ENCODE measurements at regions not wholly inside any gene's neighbourhood (a gene's known extent, or its start where the extent isn't known, plus 50 kb on each side); places are given as distances from the start of the nearest gene placed in this dataset.
"Not testable (repeated sequence)": the region's sequence is repeated elsewhere in the genome, so short reads cannot be mapped to it uniquely, and the experiment has no call there.

DNA sequence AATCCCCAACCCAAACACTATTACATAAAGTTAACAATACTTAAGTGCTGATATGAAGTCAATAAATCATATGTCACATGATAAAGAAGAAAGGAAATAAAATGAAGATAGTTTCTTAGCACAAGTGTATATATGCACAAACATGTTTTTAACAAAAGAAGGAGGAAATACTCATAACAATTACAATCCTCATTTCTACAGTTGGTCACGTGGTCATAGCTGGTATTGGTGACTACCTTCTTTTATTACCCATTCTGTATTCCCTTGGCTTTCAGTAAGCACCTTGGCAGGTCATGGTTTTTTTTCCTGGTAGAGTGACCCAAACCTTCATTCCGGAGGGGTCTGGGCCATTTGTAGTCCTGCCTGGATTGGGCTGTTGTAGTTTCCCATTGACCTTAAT lies 137.1 kb upstream of the KCND3 start:
- H3K4me3 ChIP-seq (ENCODE audit: low read depth, low read length), result no peak overlapping the region
- no peak for DNase-seq (ENCODE audit: low read depth)
- TF ChIP-seq, protein P1, sequence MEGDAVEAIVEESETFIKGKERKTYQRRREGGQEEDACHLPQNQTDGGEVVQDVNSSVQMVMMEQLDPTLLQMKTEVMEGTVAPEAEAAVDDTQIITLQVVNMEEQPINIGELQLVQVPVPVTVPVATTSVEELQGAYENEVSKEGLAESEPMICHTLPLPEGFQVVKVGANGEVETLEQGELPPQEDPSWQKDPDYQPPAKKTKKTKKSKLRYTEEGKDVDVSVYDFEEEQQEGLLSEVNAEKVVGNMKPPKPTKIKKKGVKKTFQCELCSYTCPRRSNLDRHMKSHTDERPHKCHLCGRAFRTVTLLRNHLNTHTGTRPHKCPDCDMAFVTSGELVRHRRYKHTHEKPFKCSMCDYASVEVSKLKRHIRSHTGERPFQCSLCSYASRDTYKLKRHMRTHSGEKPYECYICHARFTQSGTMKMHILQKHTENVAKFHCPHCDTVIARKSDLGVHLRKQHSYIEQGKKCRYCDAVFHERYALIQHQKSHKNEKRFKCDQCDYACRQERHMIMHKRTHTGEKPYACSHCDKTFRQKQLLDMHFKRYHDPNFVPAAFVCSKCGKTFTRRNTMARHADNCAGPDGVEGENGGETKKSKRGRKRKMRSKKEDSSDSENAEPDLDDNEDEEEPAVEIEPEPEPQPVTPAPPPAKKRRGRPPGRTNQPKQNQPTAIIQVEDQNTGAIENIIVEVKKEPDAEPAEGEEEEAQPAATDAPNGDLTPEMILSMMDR (conservative IDR thresholded peaks at IDR 0.05; ENCODE audit: low read depth, low read length), result no peak

DNA sequence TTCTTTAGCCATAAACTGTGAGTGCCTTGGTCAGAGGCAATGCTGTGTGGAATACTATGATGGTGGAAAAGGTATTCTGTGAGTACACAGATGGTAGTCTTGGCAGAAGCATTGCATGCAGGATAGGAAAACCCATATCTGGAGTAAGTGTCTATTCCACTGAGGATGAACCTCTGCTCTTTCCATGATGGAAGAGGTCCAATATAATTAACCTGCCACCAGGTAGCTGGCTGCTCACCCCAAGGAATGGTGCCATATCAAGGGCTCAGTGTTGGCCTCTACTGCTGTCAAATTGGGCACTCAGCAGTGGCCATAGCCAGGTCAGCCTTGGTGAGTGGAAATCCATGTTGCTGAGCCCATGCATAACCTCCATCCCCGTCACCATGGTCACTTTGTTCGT lies 138.1 kb upstream of the KCND3 start:
- DNase-seq (ENCODE audit: low read depth), result not testable (repeated sequence)

DNA sequence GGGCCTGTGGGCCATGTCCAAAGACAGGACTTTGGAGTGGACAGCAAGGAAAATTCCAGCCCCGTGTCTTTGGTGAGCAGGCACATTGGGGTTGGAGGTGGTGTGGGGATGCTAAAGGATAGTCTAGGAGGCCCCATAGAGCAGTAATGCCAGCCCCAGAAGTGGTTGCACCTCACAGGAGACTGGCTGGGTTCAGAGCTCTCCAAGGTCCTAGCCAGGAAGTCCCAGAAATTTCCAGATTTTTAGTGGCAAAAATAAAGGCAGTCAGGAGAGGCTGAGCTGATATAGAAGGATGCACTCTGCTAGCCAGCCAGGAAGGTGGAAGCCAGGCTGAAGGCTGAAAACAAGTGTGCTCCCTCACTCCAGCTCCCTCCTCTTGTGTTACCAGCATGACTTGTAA lies 144.0 kb upstream of the KCND3 start:
- TF ChIP-seq, protein P1 (conservative IDR thresholded peaks at IDR 0.05; ENCODE audit: low read depth, low read length), result no peak
- DNase-seq (ENCODE audit: low read depth), result no peak
- no peak overlapping the region for H3K4me3 ChIP-seq (ENCODE audit: low read depth, low read length)

More for the DNA sequence above, 138.1 kb upstream of the KCND3 start:
- H3K4me3 ChIP-seq (ENCODE audit: low read depth, low read length), result not testable (repeated sequence)

DNA sequence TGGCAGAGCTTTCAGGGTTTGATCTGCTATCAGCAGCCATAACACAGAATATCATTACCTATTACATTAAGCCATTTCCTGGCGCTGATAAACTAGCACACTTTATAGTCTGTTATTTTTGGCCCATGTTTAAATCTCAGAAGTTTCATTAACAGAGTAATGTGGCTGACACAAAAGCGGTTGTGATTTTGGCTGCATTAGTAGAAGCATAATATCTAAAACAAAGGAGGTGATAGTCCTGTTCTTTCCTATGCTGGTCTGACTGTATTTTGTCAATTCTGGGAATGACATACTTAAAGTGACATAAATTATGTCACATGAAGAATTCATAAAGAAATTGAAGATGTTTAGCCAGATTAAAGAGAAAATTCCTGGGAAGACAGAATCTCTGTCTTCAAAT lies 151.3 kb upstream of the KCND3 start:
- TF ChIP-seq, protein P1 (conservative IDR thresholded peaks at IDR 0.05; ENCODE audit: low read depth, low read length), result no peak
- H3K4me3 ChIP-seq (ENCODE audit: low read depth, low read length), result no peak overlapping the region
- DNase-seq (ENCODE audit: low read depth), result no peak

DNA sequence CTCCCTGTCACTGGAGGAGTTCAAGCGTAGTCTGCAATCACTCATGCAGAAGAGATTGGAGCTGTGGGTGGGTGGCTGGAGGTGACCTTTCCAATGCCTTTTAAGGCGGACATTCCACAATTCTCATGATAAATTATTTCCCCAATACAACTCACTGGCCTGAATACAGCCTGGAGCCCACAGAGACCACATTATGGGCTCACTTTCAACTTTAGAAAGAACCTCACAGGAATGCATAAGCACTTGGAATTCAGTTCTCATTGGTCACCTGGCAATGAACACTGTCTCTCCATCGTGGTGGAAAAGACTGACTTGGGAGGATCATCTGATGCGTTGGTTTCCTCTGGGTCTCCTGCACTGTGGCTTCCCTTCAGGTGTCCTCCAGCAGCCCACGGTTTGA lies 151.8 kb upstream of the KCND3 start:
- DNase-seq (ENCODE audit: low read depth), result no peak
- no peak overlapping the region for H3K4me3 ChIP-seq (ENCODE audit: low read depth, low read length)
- TF ChIP-seq, protein P1 (conservative IDR thresholded peaks at IDR 0.05; ENCODE audit: low read depth, low read length), result no peak

DNA sequence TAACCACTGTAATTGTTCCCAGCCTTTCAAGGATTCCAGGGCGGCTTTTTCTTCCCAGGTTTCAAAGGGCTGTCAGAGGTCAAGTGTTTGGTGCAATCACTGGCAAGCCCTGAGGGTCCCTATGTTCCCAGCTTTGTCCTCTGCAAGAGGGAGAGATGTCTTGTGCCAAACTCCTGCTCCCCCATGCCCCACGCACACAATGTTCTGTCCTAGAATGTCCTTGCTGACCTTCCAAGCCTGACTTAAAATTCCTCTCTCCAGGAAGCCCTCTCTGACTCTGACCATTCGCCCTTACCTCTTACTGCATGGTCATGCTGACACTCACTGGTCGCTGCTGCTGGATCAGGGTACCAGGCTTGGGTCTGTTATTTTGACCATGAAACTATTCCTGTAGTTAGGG lies 152.5 kb upstream of the KCND3 start:
- no peak for DNase-seq (ENCODE audit: low read depth)
- H3K4me3 ChIP-seq (ENCODE audit: low read depth, low read length), result no peak overlapping the region
- TF ChIP-seq, protein P1 (conservative IDR thresholded peaks at IDR 0.05; ENCODE audit: low read depth, low read length), result no peak

DNA sequence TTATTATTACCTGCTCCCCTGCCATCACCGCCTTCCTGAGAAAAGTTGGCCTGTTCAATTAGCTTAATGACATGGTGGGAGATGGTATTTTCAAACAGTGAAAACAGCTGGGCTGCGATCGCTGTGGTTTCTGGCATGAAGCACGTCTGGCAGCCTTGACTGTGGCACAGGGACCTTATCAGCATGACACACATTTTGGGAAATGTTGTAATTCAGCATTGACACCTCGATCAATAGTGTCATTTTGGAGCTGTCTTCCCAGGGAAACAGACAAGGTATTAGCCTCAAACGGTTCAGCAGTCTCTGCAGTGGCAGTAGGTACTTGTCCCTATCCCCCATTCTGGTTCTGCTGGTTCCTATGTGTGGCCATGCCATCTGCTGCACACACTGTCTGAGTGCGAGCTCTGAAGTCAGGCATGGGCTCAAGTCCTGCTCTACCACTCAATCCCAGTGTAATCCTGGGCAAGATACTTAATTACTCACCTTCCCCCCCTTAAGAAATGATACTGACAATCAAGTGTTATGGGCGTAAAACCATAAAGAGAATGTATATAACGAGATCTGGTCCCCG lies 154.5 kb upstream of the KCND3 start:
- DNase-seq (ENCODE audit: low read depth), result no peak
- TF ChIP-seq, protein P1 (conservative IDR thresholded peaks at IDR 0.05; ENCODE audit: low read depth, low read length), result no peak
- no peak overlapping the region for H3K4me3 ChIP-seq (ENCODE audit: low read depth, low read length)
